Esophagus squamous epithelium (tissue), 5 donors: ENCODE measurements at regions not wholly inside any gene's neighbourhood (a gene's known extent, or its start where the extent isn't known, plus 50 kb on each side); places are given as distances from the start of the nearest gene placed in this dataset.

Experiments used
- DNase-seq: peaks from one replicate; lab custom pipeline; 2025; lab: John Stamatoyannopoulos, UW
- H3K27ac ChIP-seq, 4 donors: fragments of 200-600 bp; sonication (generic); one replicate each; pipeline ENCODE4 v1.5.1; 2016 to 2019; ENCODE audit warnings: mild to moderate bottlenecking in 1 of 4
- H3K27me3 ChIP-seq, 4 donors: fragments of 200-600 bp; sonication (generic); 1 replicate in 3 of 4; 2 replicates in 1 of 4; pipeline versions ENCODE4 v1.5.1 to v1.6.0; 2017 to 2021; ENCODE audit warnings: antibody characterized with exemption in 1 of 4
- H3K36me3 ChIP-seq, 3 donors: fragments of 200-600 bp; sonication (generic); one replicate each; pipeline ENCODE4 v1.5.1; 2016 to 2019
- H3K4me1 ChIP-seq, 3 donors: fragments of 200-600 bp; sonication (generic); one replicate each; pipeline ENCODE4 v1.5.1; 2017 to 2019
- H3K4me3 ChIP-seq, 4 donors: fragments of 200-600 bp; sonication (generic); 1 replicate in 3 of 4; 2 replicates in 1 of 4; pipeline ENCODE4 v1.5.1; 2016 to 2019; ENCODE audit warnings: mild to moderate bottlenecking in 2 of 4, moderate library complexity in 1 of 4
- H3K9me3 ChIP-seq, 3 donors: fragments of 200-600 bp; sonication (generic); one replicate each; pipeline ENCODE4 v1.5.1; 2016 to 2019
- POLR2A ChIP-seq, 4 donors: fragments of 450-650 bp; IDR thresholded peaks; one replicate each; pipeline ENCODE4 v1.6.1; 2017; ENCODE audit warnings: antibody characterized with exemption in 4 of 4, mild to moderate bottlenecking in 4 of 4, moderate library complexity in 3 of 4
- WGBS, 2 donors: methylation state at CpG; one replicate each; pipeline ENCODE4 v1.1.5; 2018; 5-methylcytosine and 5-hydroxymethylcytosine counted together
- intact Hi-C: fragments of 100-400 bp; cut with DNase I; formaldehyde crosslinking; loops from one replicate; pipeline ENCODE4 v1.15.0; 2022
- TF ChIP-seq, protein P1 (sequence below), 6 experiments: fragments of 450-650 bp in 4 of 6; fragments of 200-600 bp in 2 of 6; sonication (generic) in 2 of 6; IDR thresholded peaks; one replicate each; pipeline ENCODE4 v1.5.1; 2016 to 2019; ENCODE audit warnings: antibody characterized with exemption in 6 of 6, mild to moderate bottlenecking in 4 of 6, moderate library complexity in 4 of 6
- donor health status: DM: yes; HTN: yes; CAD: no.

DNA sequence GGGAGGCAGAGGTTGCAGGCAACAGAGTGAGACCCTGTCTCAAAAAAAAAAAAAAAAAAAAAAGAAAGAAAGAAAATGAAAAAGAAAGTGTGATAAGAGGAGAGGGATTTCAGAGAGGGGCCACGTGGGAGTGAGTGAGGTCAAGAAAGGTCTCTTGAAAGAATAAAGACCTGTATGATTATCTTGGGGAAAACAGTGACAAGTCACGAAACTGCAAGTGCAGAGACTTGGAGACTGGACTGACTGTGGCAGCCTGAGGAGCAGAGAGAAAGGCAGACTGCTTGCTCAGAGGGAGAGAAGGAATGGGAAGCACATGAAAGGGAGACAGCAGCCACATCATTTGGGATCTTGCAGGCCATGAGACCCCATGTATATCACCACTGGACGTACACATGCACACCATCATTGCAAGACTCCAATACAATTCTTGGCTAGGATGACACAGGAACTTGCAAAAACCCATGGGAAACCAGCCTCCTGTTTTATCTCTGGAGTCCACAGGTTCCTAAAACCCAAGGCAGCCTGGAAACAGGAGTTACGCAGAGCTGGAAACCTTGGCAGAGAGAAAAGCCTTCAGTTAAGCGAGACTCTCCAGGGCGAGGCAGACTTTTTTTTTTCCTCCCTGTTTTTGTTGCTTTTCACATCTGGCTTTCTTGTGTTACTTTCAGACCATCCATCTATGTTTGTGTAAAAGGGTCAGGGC is 207.0 kb upstream of the TBL1X start:
- no peaks in the 10 kb centered on the region for H3K9me3 ChIP-seq
- H3K4me1 ChIP-seq, result no peaks in the 10 kb centered on the region
- H3K36me3 ChIP-seq, result no peaks in the 10 kb centered on the region
- no peak for DNase-seq
- H3K4me3 ChIP-seq, result no peak overlapping the region
- TF ChIP-seq, protein P1, sequence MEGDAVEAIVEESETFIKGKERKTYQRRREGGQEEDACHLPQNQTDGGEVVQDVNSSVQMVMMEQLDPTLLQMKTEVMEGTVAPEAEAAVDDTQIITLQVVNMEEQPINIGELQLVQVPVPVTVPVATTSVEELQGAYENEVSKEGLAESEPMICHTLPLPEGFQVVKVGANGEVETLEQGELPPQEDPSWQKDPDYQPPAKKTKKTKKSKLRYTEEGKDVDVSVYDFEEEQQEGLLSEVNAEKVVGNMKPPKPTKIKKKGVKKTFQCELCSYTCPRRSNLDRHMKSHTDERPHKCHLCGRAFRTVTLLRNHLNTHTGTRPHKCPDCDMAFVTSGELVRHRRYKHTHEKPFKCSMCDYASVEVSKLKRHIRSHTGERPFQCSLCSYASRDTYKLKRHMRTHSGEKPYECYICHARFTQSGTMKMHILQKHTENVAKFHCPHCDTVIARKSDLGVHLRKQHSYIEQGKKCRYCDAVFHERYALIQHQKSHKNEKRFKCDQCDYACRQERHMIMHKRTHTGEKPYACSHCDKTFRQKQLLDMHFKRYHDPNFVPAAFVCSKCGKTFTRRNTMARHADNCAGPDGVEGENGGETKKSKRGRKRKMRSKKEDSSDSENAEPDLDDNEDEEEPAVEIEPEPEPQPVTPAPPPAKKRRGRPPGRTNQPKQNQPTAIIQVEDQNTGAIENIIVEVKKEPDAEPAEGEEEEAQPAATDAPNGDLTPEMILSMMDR (IDR thresholded peaks at IDR 0.05), result no peak
- no peak for TF ChIP-seq POLR2A (IDR thresholded peaks at IDR 0.05)
- 63 to 77% methylated on average over 5 to 6 of the region's 6 CpGs for WGBS, 2 donors
- H3K27ac ChIP-seq, result no peak overlapping the region
- H3K27me3 ChIP-seq, result no peaks in the 10 kb centered on the region
- intact Hi-C loops, result no loop called here

DNA sequence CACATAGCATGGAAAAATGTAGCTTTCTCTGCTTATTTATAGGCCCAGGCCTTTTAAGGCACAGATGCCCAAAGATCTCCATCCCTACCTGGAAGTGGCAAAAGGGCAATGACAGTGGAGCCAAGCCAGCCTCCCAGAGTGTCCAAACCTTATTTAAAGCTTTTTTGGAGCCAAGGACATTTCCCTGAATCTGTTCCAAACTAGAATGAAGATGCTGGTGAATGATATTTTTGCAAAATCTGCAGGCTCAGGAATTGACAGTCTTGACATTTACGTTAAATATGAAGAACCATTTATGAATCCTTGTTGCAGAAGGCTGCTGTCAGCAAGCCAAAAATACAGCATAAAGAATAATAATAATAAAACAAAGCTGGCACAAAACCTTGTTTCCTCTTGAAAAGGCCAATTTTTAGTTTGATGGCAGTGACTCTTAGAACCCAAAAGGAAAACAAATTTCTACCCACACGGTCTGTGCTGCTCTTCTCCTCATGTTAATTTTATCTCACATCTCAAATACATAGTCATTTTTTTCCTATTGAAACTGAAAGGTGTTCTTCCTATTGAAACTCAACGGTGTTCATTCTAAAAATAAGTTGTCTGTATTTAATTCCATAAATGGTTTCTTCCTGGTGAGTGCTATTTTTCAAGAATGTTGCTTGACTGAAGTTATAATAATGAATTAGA is 206.3 kb upstream of the TBL1X start:
- Histone ChIP-seq H3K9me3 (no peaks in the 10 kb centered on the region), H3K27me3 (no peaks in the 10 kb centered on the region), H3K4me3 (no peak overlapping the region), H3K4me1 (no peaks in the 10 kb centered on the region), H3K27ac (no peak overlapping the region), H3K36me3 (no peaks in the 10 kb centered on the region)
- intact Hi-C loops, result no loop called here
- 41 to 61% methylated on average over 2 to 3 of the region's 3 CpGs for WGBS, 2 donors
- TF ChIP-seq, protein P1 (IDR thresholded peaks at IDR 0.05), result no peak
- no peak for TF ChIP-seq POLR2A (IDR thresholded peaks at IDR 0.05)
- DNase-seq, result no peak

DNA sequence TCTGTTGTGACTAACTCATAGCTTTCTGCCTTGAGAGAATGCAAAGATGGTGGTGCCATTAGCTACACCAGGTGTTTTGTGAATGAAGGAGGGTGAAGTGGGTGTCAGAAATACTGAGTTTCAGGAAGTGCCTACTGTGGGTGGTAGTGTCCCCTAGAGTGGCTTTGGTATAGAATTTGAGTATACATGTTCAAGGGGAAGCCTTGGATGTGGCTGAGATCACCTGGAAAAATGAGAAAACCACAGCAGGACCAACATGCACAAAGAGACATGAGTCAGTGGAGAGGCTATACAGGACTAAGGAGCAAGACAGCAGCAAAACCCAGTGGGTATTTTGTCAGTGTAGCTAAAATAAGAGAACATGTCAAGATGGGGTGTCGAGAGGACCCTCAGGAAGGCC is 204.3 kb upstream of the TBL1X start:
- Histone ChIP-seq H3K4me1 (no peaks in the 10 kb centered on the region), H3K36me3 (no peaks in the 10 kb centered on the region), H3K9me3 (no peaks in the 10 kb centered on the region), H3K27me3 (no peaks in the 10 kb centered on the region), H3K4me3 (no peak overlapping the region), H3K27ac (no peak overlapping the region)
- TF ChIP-seq, protein P1 (IDR thresholded peaks at IDR 0.05), result no peak
- TF ChIP-seq POLR2A (IDR thresholded peaks at IDR 0.05), result no peak
- no peak for DNase-seq
- 50 to 71% methylated on average over 1 of the region's 1 CpG for WGBS, 2 donors
- intact Hi-C loops, result no loop called here

DNA sequence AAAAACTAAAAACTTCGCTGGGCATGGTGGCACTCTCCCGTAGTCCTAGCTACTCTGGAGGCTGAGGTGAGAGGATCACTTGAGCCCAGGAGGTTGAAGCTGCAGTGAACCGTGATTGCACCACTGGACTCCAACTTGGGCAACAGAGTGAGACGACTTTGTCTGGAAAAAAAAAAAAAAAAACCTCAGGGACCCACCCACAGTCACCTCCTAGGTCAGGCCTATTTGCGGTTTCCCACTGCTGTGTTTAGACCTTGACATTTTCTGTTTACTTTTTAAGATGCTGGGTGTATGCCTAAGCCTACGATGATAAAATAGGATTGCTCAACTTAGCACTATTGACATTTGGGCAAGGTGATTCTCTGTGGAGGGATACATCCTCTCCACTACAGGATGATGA is 197.4 kb upstream of the TBL1X start:
- TF ChIP-seq, protein P1 (IDR thresholded peaks at IDR 0.05), result no peak
- TF ChIP-seq POLR2A (IDR thresholded peaks at IDR 0.05), result no peak
- no peak overlapping the region for H3K27ac ChIP-seq
- DNase-seq, result no peak
- no peaks in the 10 kb centered on the region for H3K27me3 ChIP-seq
- H3K4me1 ChIP-seq, result no peaks in the 10 kb centered on the region
- intact Hi-C loops, result no loop called here
- WGBS, 2 donors, result 53 to 61% methylated on average over 4 to 5 of the region's 6 CpGs
- no peaks in the 10 kb centered on the region for H3K36me3 ChIP-seq
- H3K4me3 ChIP-seq, result no peak overlapping the region
- H3K9me3 ChIP-seq, result no peaks in the 10 kb centered on the region

DNA sequence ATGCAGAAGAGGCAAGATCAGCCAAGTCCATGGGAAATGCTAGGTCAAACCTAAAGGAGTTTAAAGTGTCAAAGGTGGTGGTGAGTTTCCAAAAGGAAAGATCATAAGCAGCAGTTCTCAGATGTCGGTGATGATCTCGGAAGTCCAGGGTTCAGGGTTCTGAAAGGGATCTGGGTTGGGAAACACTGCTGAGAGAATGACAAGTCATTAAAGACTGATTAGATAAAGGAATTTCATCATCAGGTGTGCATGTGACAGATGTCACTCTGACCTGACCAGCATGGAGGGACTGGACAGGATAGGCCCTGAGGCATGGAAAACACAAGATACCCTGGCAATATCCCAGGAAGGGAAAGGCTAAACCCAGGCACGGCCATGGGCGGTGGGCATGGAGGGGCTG is 195.7 kb upstream of the TBL1X start:
- WGBS, 2 donors, result 85 to 89% methylated on average over 4 of the region's 4 CpGs
- intact Hi-C loops, result no loop called here
- no peaks in the 10 kb centered on the region for H3K4me1 ChIP-seq
- H3K4me3 ChIP-seq, result no peak overlapping the region
- DNase-seq, result no peak
- no peaks in the 10 kb centered on the region for H3K9me3 ChIP-seq
- no peaks in the 10 kb centered on the region for H3K27me3 ChIP-seq
- H3K27ac ChIP-seq, result no peak overlapping the region
- TF ChIP-seq, protein P1 (IDR thresholded peaks at IDR 0.05), result no peak
- no peak for TF ChIP-seq POLR2A (IDR thresholded peaks at IDR 0.05)
- no peaks in the 10 kb centered on the region for H3K36me3 ChIP-seq
